ENCODE measurements at regions not wholly inside any gene's neighbourhood (a gene's known extent, or its start where the extent isn't known, plus 50 kb on each side); places are given as distances from the start of the nearest gene placed in this dataset.

DNA sequence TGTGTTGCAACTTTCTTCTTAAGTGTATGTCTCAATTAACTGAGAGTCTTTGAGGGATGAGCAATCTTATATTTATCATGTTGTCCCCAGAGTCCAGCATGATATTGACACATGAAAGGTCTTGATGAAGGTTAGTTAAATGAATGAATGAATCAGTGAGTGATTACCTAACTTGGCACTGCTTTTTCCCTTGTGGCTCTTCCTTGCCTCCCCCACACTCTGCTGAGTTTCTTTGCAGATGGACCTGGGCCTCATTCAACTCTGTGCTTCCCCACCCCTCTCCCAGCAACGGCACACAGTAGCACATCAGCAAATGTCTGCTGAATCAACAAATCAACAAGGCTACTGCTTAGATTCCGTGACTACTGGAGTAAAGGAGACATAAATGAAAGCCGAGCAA lies 235.1 kb upstream of the CXCL12 start:
- no peak for TF ChIP-seq CTCF (IDR thresholded peaks at IDR 0.05)
- TF ChIP-seq POLR2A (IDR thresholded peaks at IDR 0.05): no peak

Measured in body of pancreas (tissue), 4 donors.